Neuronal stem cell (in vitro differentiated cells): ENCODE measurements at regions not wholly inside any gene's neighbourhood (a gene's known extent, or its start where the extent isn't known, plus 50 kb on each side); places are given as distances from the start of the nearest gene placed in this dataset.

Source experiments
- DNase-seq: peaks from one replicate; pipeline ENCODE4 v3.0.0-alpha.2; 2013; ENCODE audit warnings: low spot score
- H2AFZ ChIP-seq: one replicate; pipeline ENCODE4 v1.6.1; 2013; ENCODE audit warnings: mild to moderate bottlenecking, low read length, inconsistent platforms
- H2AK5ac ChIP-seq: 2 replicates; pipeline ENCODE4 v1.6.1; 2013; ENCODE audit warnings: low read depth, mild to moderate bottlenecking, inconsistent platforms, low read length, moderate library complexity, mixed read lengths
- H2BK120ac ChIP-seq: 2 replicates; pipeline ENCODE4 v1.6.1; 2013; ENCODE audit warnings: low read depth, mild to moderate bottlenecking, inconsistent platforms, low read length, moderate library complexity, mixed read lengths
- H2BK12ac ChIP-seq: one replicate; pipeline ENCODE4 v1.6.1; 2013; ENCODE audit warnings: low read length, inconsistent platforms
- H2BK15ac ChIP-seq: 2 replicates; pipeline ENCODE4 v1.6.1; 2013; ENCODE audit warnings: mild to moderate bottlenecking, low read length, inconsistent platforms, mixed read lengths
- H2BK5ac ChIP-seq: one replicate; pipeline ENCODE4 v1.6.1; 2013; ENCODE audit warnings: inconsistent platforms, mild to moderate bottlenecking, low read length, moderate library complexity
- H3K14ac ChIP-seq: one replicate; pipeline ENCODE4 v1.6.1; 2013; ENCODE audit warnings: low read length, inconsistent platforms
- H3K18ac ChIP-seq: 2 replicates; pipeline ENCODE4 v1.6.1; 2013; ENCODE audit warnings: low read length, inconsistent platforms
- H3K23ac ChIP-seq: 2 replicates; pipeline ENCODE4 v1.6.1; 2013; ENCODE audit warnings: low read depth, mild to moderate bottlenecking, mixed read lengths, low read length, inconsistent platforms; ENCODE audit not compliant: poor library complexity
- H3K27ac ChIP-seq: replicated peaks from 3 replicates; pipeline ENCODE4 v1.5.1; 2013; ENCODE audit warnings: low read length, inconsistent platforms
- H3K27me3 ChIP-seq, 3 experiments: 2 replicates each; pipeline ENCODE4 v1.6.1; 2013; ENCODE audit warnings: low read length in 3 of 3, mild to moderate bottlenecking in 2 of 3, inconsistent platforms in 1 of 3, low read depth in 1 of 3, mixed read lengths in 1 of 3, moderate library complexity in 1 of 3; ENCODE audit not compliant: control insufficient read depth in 3 of 3, insufficient read depth in 3 of 3
- H3K36me3 ChIP-seq, 2 donors: replicated peaks in 1 of 2; 2 replicates each; pipeline ENCODE4 v1.6.1; 2013; ENCODE audit warnings: low read length in 2 of 2; ENCODE audit not compliant: control insufficient read depth in 2 of 2, insufficient read depth in 2 of 2
- H3K4ac ChIP-seq: 2 replicates; pipeline ENCODE4 v1.6.1; 2013; ENCODE audit warnings: inconsistent platforms, mild to moderate bottlenecking, low read length, moderate library complexity
- H3K4me1 ChIP-seq, 2 donors: 1 replicate in 1 of 2; 2 replicates in 1 of 2; pipeline ENCODE4 v1.6.1; 2013; ENCODE audit warnings: low read length in 2 of 2, low read depth in 1 of 2; ENCODE audit not compliant: control insufficient read depth in 2 of 2, insufficient read depth in 1 of 2
- H3K4me2 ChIP-seq: one replicate; pipeline ENCODE4 v1.6.1; 2013; ENCODE audit warnings: mild to moderate bottlenecking, low read length, inconsistent platforms; ENCODE audit not compliant: insufficient read depth, poor library complexity, severe bottlenecking
- H3K4me3 ChIP-seq, 2 donors: 2 replicates each; pipeline ENCODE4 v1.5.1; 2013; ENCODE audit warnings: low read length in 2 of 2, mild to moderate bottlenecking in 2 of 2, inconsistent platforms in 1 of 2, moderate library complexity in 1 of 2
- H3K79me1 ChIP-seq: one replicate; pipeline ENCODE4 v1.6.1; 2013; ENCODE audit warnings: low read depth, mild to moderate bottlenecking, inconsistent platforms, low read length, moderate library complexity
- H3K9ac ChIP-seq: one replicate; pipeline ENCODE4 v1.6.1; 2013; ENCODE audit warnings: mild to moderate bottlenecking, low read depth, low read length, inconsistent platforms; ENCODE audit not compliant: poor library complexity
- H3K9me3 ChIP-seq, 2 donors: replicated peaks in 1 of 2; 2 replicates each; pipeline versions ENCODE3 to v1.6.1; 2013; ENCODE audit warnings: low read length in 2 of 2, mild to moderate bottlenecking in 2 of 2, inconsistent platforms in 1 of 2, low read depth in 1 of 2, mixed read lengths in 1 of 2, moderate library complexity in 1 of 2; ENCODE audit not compliant: control insufficient read depth in 2 of 2, insufficient read depth in 1 of 2
- H4K8ac ChIP-seq: one replicate; pipeline ENCODE4 v1.6.1; 2013; ENCODE audit warnings: low read depth, mild to moderate bottlenecking, inconsistent platforms, low read length, moderate library complexity
- H4K91ac ChIP-seq: one replicate; pipeline ENCODE4 v1.6.1; 2013; ENCODE audit warnings: low read length, low read depth, mild to moderate bottlenecking, inconsistent platforms; ENCODE audit not compliant: poor library complexity
- WGBS, 2 donors: extraction: QIAGEN DNeasy Blood & Tissue Kit; methylation state at CpG; one replicate each; pipeline ENCODE4 v1.1.7; 2013; ENCODE audit warnings: missing lambda C conversion rate in 2 of 2, mixed read lengths in 1 of 2; ENCODE audit not compliant: insufficient read length in 2 of 2, insufficient replicate concordance in 1 of 2; ENCODE audit errors: extremely low coverage in 2 of 2; 5-methylcytosine and 5-hydroxymethylcytosine counted together

- Histone ChIP-seq H3K36me3 (no peaks in the 10 kb centered on the region), H3K9me3 (no peaks in the 10 kb centered on the region), H3K27me3 (no peaks in the 10 kb centered on the region), H2BK12ac (no peak overlapping the region), H3K23ac (no peak overlapping the region), H3K4ac (no peak overlapping the region), H3K4me2 (no peak overlapping the region), H2AK5ac (no peak overlapping the region), H3K79me1 (no peaks in the 10 kb centered on the region), H2BK120ac (no peak overlapping the region), H4K91ac (no peak overlapping the region), H3K9ac (no peak overlapping the region), H3K14ac (no peak overlapping the region), H3K4me1 (peaks cover 3 to 5% of the 10 kb centered on the region in 2 donors), H3K27ac (no peak overlapping the region), H3K18ac (no peak overlapping the region), H2BK15ac (no peak overlapping the region), H4K8ac (no peak overlapping the region), H3K4me3 (no peak overlapping the region), H2AFZ (no peak overlapping the region), H2BK5ac (no peak overlapping the region)
- no CpG with 5 or more reads among the region's 7 CpGs for WGBS, 2 donors
- DNase-seq = no peak
Measured at GRCh38 chr5:164364237-164365208, 859.1 kb downstream of the MAT2B start.

GRCh38 chr5:164370841-164371240 is 865.4 kb downstream of the MAT2B start:
- Histone ChIP-seq H3K36me3 (no peaks in the 10 kb centered on the region), H3K18ac (no peak overlapping the region), H4K91ac (no peak overlapping the region), H3K9me3 (no peaks in the 10 kb centered on the region), H3K27ac (no peak overlapping the region), H3K79me1 (no peaks in the 10 kb centered on the region), H2BK15ac (no peak overlapping the region), H3K23ac (no peak overlapping the region), H3K9ac (no peak overlapping the region), H2BK120ac (no peak overlapping the region), H2AFZ (no peak overlapping the region), H3K27me3 (no peaks in the 10 kb centered on the region), H3K14ac (no peak overlapping the region), H2BK12ac (no peak overlapping the region), H3K4me1 (no peaks in the 10 kb centered on the region), H3K4ac (no peak overlapping the region), H4K8ac (no peak overlapping the region), H2AK5ac (no peak overlapping the region), H3K4me3 (no peak overlapping the region), H2BK5ac (no peak overlapping the region), H3K4me2 (no peak overlapping the region)
- WGBS, 2 donors = no CpG with 5 or more reads among the region's 4 CpGs
- DNase-seq = no peak

GRCh38 chr5:164372892-164373291 is 867.5 kb downstream of the MAT2B start:
- no peak overlapping the region for H2BK5ac ChIP-seq
- H3K14ac ChIP-seq = no peak overlapping the region
- WGBS, 2 donors = no CpG with 5 or more reads among the region's 1 CpG

GRCh38 chr5:164373876-164374275 is 868.5 kb downstream of the MAT2B start:
- H3K14ac ChIP-seq = no peak overlapping the region
- no peak overlapping the region for H3K4me3 ChIP-seq
- H2BK12ac ChIP-seq = no peak overlapping the region
- no peak overlapping the region for H3K9ac ChIP-seq
- no peak overlapping the region for H3K4ac ChIP-seq
- no peak overlapping the region for H3K23ac ChIP-seq
- no peak overlapping the region for H2BK120ac ChIP-seq
- H3K9me3 ChIP-seq = no peaks in the 10 kb centered on the region
- no peak overlapping the region for H3K27ac ChIP-seq
- H3K18ac ChIP-seq = no peak overlapping the region
- no peak overlapping the region for H2BK5ac ChIP-seq
- no peak overlapping the region for H2AFZ ChIP-seq
- no peaks in the 10 kb centered on the region for H3K4me1 ChIP-seq
- WGBS, 2 donors = no CpG with 5 or more reads among the region's 2 CpGs
- no peak overlapping the region for H2BK15ac ChIP-seq
- no peak overlapping the region for H3K4me2 ChIP-seq
- no peaks in the 10 kb centered on the region for H3K27me3 ChIP-seq
- no peaks in the 10 kb centered on the region for H3K36me3 ChIP-seq
- no peak overlapping the region for H4K91ac ChIP-seq
- no peaks in the 10 kb centered on the region for H3K79me1 ChIP-seq
- H2AK5ac ChIP-seq = no peak overlapping the region
- no peak overlapping the region for H4K8ac ChIP-seq
- DNase-seq = no peak

More at GRCh38 chr5:164372892-164373291, 867.5 kb downstream of the MAT2B start:
- Histone ChIP-seq H2BK15ac (no peak overlapping the region), H3K4ac (no peak overlapping the region), H4K91ac (no peak overlapping the region), H2AFZ (no peak overlapping the region), H3K4me2 (no peak overlapping the region), H2BK12ac (no peak overlapping the region), H3K27ac (no peak overlapping the region), H3K79me1 (no peaks in the 10 kb centered on the region), H3K36me3 (no peaks in the 10 kb centered on the region), H3K27me3 (no peaks in the 10 kb centered on the region), H3K4me3 (no peak overlapping the region), H4K8ac (no peak overlapping the region), H2AK5ac (no peak overlapping the region), H3K9ac (no peak overlapping the region), H3K4me1 (no peaks in the 10 kb centered on the region), H3K9me3 (no peaks in the 10 kb centered on the region), H3K18ac (no peak overlapping the region), H3K23ac (no peak overlapping the region), H2BK120ac (no peak overlapping the region)
- no peak for DNase-seq
